A673 (cell line): ENCODE measurements at regions not wholly inside any gene's neighbourhood (a gene's known extent, or its start where the extent isn't known, plus 50 kb on each side); places are given as distances from the start of the nearest gene placed in this dataset.

Experiments
- BruUV-seq: library from RNA; stranded (reverse); fragments of 400-500 nt; replicated peaks from 2 replicates; lab custom pipeline; 2021; lab: Mats Ljungman, UMichigan
- CTCF ChIA-PET: fragments of 300-600 bp; sonication (Branson Sonifier 250); formaldehyde crosslinking; loops from one replicate; lab custom pipeline; 2022; ENCODE audit warnings: antibody characterized with exemption; lab: Charles Lee
- POLR2A ChIA-PET: fragments of 300-600 bp; sonication (Branson Sonifier 250); formaldehyde crosslinking; loops from one replicate; lab custom pipeline; 2022; ENCODE audit warnings: antibody characterized with exemption; ENCODE audit not compliant: low non-redundant PET; lab: Charles Lee
- DNase-seq: peaks from one replicate; pipeline ENCODE4 v3.0.0-alpha.2; 2015; ENCODE audit warnings: low spot score
- H3K27ac ChIP-seq: fragments of 200-600 bp; sonication (generic); 2 replicates; pipeline ENCODE4 v1.5.1; 2016; ENCODE audit warnings: mixed run types, low read depth, mild to moderate bottlenecking, mixed read lengths, antibody characterized with exemption, low read length; ENCODE audit not compliant: poor library complexity, severe bottlenecking
- H3K27me3 ChIP-seq: fragments of 200-600 bp; sonication (generic); replicated peaks from 2 replicates; pipeline ENCODE4 v1.6.1; 2017; ENCODE audit warnings: mixed run types, low read depth, mild to moderate bottlenecking, mixed read lengths, antibody characterized with exemption, low read length; ENCODE audit not compliant: insufficient read depth, poor library complexity
- H3K36me3 ChIP-seq: fragments of 200-600 bp; sonication (generic); 2 replicates; pipeline ENCODE4 v1.6.1; 2016; ENCODE audit warnings: mixed run types, mild to moderate bottlenecking, mixed read lengths, antibody characterized with exemption, low read length; ENCODE audit not compliant: insufficient read depth, poor library complexity, severe bottlenecking
- H3K4me1 ChIP-seq: fragments of 200-600 bp; sonication (generic); 2 replicates; pipeline ENCODE4 v1.6.1; 2017; ENCODE audit warnings: mixed run types, mild to moderate bottlenecking, mixed read lengths, antibody characterized with exemption, low read length; ENCODE audit not compliant: insufficient read depth, poor library complexity, severe bottlenecking
- H3K4me3 ChIP-seq: fragments of 200-600 bp; sonication (generic); 2 replicates; pipeline ENCODE4 v1.5.1; 2016; ENCODE audit warnings: low read depth, mixed run types, mild to moderate bottlenecking, mixed read lengths, low read length; ENCODE audit not compliant: poor library complexity, severe bottlenecking
- H3K9me3 ChIP-seq: fragments of 200-600 bp; sonication (generic); 2 replicates; pipeline ENCODE4 v1.6.1; 2016; ENCODE audit warnings: mixed run types, low read depth, mild to moderate bottlenecking, mixed read lengths, antibody characterized with exemption, low read length; ENCODE audit not compliant: poor library complexity, severe bottlenecking
- CTCF ChIP-seq: fragments of 300-800, 200-600 bp; sonication (generic); conservative IDR thresholded peaks from 2 replicates; pipeline ENCODE4 v1.5.1; 2017; ENCODE audit warnings: low read depth, mild to moderate bottlenecking, antibody characterized with exemption, low read length, moderate library complexity, mixed read lengths
- EZH2 ChIP-seq: fragments of 200-600 bp; sonication (generic); IDR thresholded peaks from 2 replicates; pipeline ENCODE4 v1.6.1; 2017; ENCODE audit warnings: borderline replicate concordance, low read depth, mild to moderate bottlenecking, mixed read lengths, antibody characterized with exemption, low read length; ENCODE audit not compliant: poor library complexity, severe bottlenecking
- intact Hi-C: fragments of 100-400 bp; cut with micrococcal nuclease; formaldehyde crosslinking; loops from one replicate; pipeline ENCODE4 v1.10.0; 2022; ENCODE audit not compliant: unreplicated experiment

DNA sequence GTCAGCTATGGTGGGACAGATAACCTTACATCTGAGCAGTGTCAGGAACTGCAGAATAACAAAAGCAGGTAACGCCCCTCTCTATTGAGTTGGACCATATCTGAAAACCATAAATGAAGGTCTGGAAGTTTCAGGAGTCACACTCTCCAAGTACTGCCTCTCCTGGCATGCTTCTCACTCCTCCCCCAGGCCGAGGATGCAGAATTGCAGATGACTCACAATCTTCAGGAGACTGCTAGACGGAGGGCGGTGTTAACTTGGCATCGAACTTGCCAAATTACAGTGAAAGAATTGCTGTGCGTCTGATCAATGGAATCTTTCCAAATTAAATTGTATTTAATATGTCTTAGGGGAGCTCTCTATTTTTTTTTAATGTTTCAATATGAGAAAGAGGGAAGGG lies 67.1 kb upstream of the TRIM2 start:
- ChIA-PET CTCF (no interaction called here), POLR2A (no interaction called here)
- Histone ChIP-seq H3K9me3 (no peaks in the 10 kb centered on the region), H3K4me3 (no peak overlapping the region), H3K4me1 (peaks cover 10% of the 10 kb centered on the region), H3K27ac (no peak overlapping the region), H3K36me3 (no peaks in the 10 kb centered on the region), H3K27me3 (no peaks in the 10 kb centered on the region)
- peak; percentile 69 for DNase-seq
- TF ChIP-seq CTCF, result no peak
- no peak for TF ChIP-seq EZH2
- intact Hi-C loops, result no loop called here
- no TSS peak for BruUV-seq

- BruUV-seq, result no TSS peak
- ChIA-PET CTCF (interaction anchor here (0.5 kb wide), 1 partner anchor 275 kb away, joined by 5 read pairs; no protein-coding TSS in a partner anchor), POLR2A (no interaction called here)
Observed at GRCh38 chr4:153137677-153138630, 66.3 kb upstream of the TRIM2 start.

DNA sequence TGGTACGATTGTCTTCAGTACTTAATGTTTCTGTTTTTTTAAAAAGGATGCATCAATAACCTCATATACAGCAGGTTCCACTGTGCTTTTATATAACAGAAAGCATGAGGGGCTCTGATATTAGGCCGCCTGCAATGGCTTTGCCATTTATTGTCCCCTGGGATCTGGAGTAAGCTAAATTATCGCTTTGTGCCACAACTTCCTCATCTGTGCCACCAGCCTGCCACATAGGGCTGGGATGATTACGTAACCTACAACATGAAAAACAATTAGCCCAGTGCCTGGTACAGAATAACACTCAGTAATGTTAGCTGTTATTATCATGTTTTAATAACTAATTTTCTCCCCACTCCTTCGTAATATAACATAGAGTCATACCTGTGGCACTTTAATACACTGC lies 65.5 kb upstream of the TRIM2 start:
- ChIA-PET POLR2A (no interaction called here), CTCF (interaction anchor here (0.5 kb wide), 1 partner anchor 275 kb away, joined by 5 read pairs; no protein-coding TSS in a partner anchor)
- Histone ChIP-seq H3K4me1 (peaks cover 18% of the 10 kb centered on the region), H3K9me3 (no peaks in the 10 kb centered on the region), H3K4me3 (no peak overlapping the region), H3K27ac (no peak overlapping the region), H3K27me3 (no peaks in the 10 kb centered on the region), H3K36me3 (no peaks in the 10 kb centered on the region)
- intact Hi-C loops, result no loop called here
- DNase-seq, result peak; percentile 65
- TF ChIP-seq EZH2 (no peak), CTCF (no peak)
- BruUV-seq, result no TSS peak

More at GRCh38 chr4:153137677-153138630, 66.3 kb upstream of the TRIM2 start:
- Histone ChIP-seq H3K36me3 (no peaks in the 10 kb centered on the region), H3K27me3 (no peaks in the 10 kb centered on the region), H3K4me3 (no peak overlapping the region), H3K9me3 (no peaks in the 10 kb centered on the region), H3K27ac (no peak overlapping the region), H3K4me1 (peaks cover 10% of the 10 kb centered on the region)
- no peak for DNase-seq
- intact Hi-C loops, result no loop called here
- TF ChIP-seq EZH2, result no peak
- TF ChIP-seq CTCF, result no peak
